H1 (cell line): ENCODE measurements at regions not wholly inside any gene's neighbourhood (a gene's known extent, or its start where the extent isn't known, plus 50 kb on each side); places are given as distances from the start of the nearest gene placed in this dataset.

Experiments used
- CTCF ChIA-PET: fragments of 300-600 bp; sonication (Branson Sonifier 250); formaldehyde crosslinking; loops from one replicate; lab custom pipeline; 2021; ENCODE audit not compliant: partially characterized antibody; lab: Charles Lee
- POLR2A ChIA-PET: fragments of 300-600 bp; sonication (Branson Sonifier 250); formaldehyde crosslinking; loops from one replicate; lab custom pipeline; 2021; ENCODE audit warnings: inconsistent platforms; ENCODE audit not compliant: partially characterized antibody; lab: Charles Lee
- DNase-seq, 2 experiments: peaks; one replicate each; pipeline versions ENCODE4 v3.0.0 to v3.0.0-alpha.2; 2010 to 2022; ENCODE audit warnings: low spot score in 2 of 2, low read depth in 1 of 2, mixed read lengths in 1 of 2
- FAIRE-seq: peaks from 2 replicates; lab custom pipeline; 2011; peaks lifted over from hg19 to GRCh38; lab: Jason Lieb, UNC
- H2AFZ ChIP-seq: 2 replicates; pipeline ENCODE4 v1.8.1; 2012; ENCODE audit warnings: low read length, inconsistent platforms
- H2AK5ac ChIP-seq: 2 replicates; pipeline ENCODE4 v1.6.1; 2013; ENCODE audit warnings: low read depth, low read length
- H2BK120ac ChIP-seq: replicated peaks from 2 replicates; pipeline ENCODE3; 2013; ENCODE audit warnings: low read depth, low read length, inconsistent platforms
- H2BK12ac ChIP-seq: 2 replicates; pipeline ENCODE4 v1.6.1; 2013; ENCODE audit warnings: low read depth, low read length
- H2BK15ac ChIP-seq: 2 replicates; pipeline ENCODE4 v1.6.1; 2013; ENCODE audit warnings: low read length
- H2BK20ac ChIP-seq: 2 replicates; pipeline ENCODE4 v1.6.1; 2013; ENCODE audit warnings: low read length
- H2BK5ac ChIP-seq: 2 replicates; pipeline ENCODE4 v1.6.1; 2013; ENCODE audit warnings: low read depth, low read length
- H3K14ac ChIP-seq: 2 replicates; pipeline ENCODE4 v1.6.1; 2013; ENCODE audit warnings: inconsistent platforms; ENCODE audit not compliant: insufficient read length
- H3K18ac ChIP-seq: 2 replicates; pipeline ENCODE4 v1.6.1; 2013; ENCODE audit warnings: low read length; ENCODE audit errors: extremely low read depth
- H3K23ac ChIP-seq: 2 replicates; pipeline ENCODE4 v1.6.1; 2013; ENCODE audit warnings: inconsistent platforms; ENCODE audit not compliant: insufficient read length
- H3K23me2 ChIP-seq: 2 replicates; pipeline ENCODE4 v1.6.1; 2013; ENCODE audit warnings: low read depth, low read length
- H3K27ac ChIP-seq: 2 replicates; pipeline ENCODE4 v1.6.1; 2011; ENCODE audit warnings: low read depth, low read length, inconsistent platforms
- H3K27me3 ChIP-seq, 4 experiments: replicated peaks in 1 of 4; 1 replicate in 1 of 4; 2 replicates in 3 of 4; pipeline versions ENCODE4 v1.6.1 to v1.8.1; 2011 to 2013; ENCODE audit warnings: low read length in 3 of 4, mild to moderate bottlenecking in 3 of 4, inconsistent platforms in 2 of 4, mixed read lengths in 2 of 4, moderate library complexity in 1 of 4; ENCODE audit not compliant: control insufficient read depth in 3 of 4, insufficient read depth in 3 of 4; ENCODE audit errors: extremely low read depth in 1 of 4
- H3K36me3 ChIP-seq, 4 experiments: 2 replicates each; pipeline versions ENCODE4 v1.6.1 to v1.8.1; 2011 to 2013; ENCODE audit warnings: mild to moderate bottlenecking in 4 of 4, low read length in 3 of 4, moderate library complexity in 2 of 4, control low read depth in 1 of 4, inconsistent platforms in 1 of 4; ENCODE audit not compliant: insufficient read depth in 4 of 4, control insufficient read depth in 2 of 4
- H3K4ac ChIP-seq: replicated peaks from 2 replicates; pipeline ENCODE3; 2013; ENCODE audit warnings: low read length, low read depth, mixed read lengths, inconsistent platforms; ENCODE audit not compliant: insufficient read length
- H3K4me1 ChIP-seq, 4 experiments: replicated peaks in 1 of 4; 1 replicate in 1 of 4; 2 replicates in 3 of 4; pipeline versions ENCODE4 v1.6.1 to v1.8.1; 2011 to 2013; ENCODE audit warnings: low read length in 3 of 4, inconsistent platforms in 2 of 4, mixed read lengths in 1 of 4; ENCODE audit not compliant: insufficient read depth in 4 of 4, control insufficient read depth in 3 of 4
- H3K4me2 ChIP-seq, 2 experiments: 2 replicates each; pipeline versions ENCODE4 v1.6.1 to v1.8.1; 2011 to 2013; ENCODE audit warnings: low read depth in 2 of 2, low read length in 2 of 2, control low read depth in 1 of 2, inconsistent platforms in 1 of 2, mild to moderate bottlenecking in 1 of 2; ENCODE audit not compliant: insufficient read depth in 1 of 2
- H3K4me3 ChIP-seq, 4 experiments: fragments of 200-600, 300-600 bp in 1 of 4; sonication (generic), shearing (Covaris generic), sonication (Bioruptor Twin) in 1 of 4; 2 replicates each; pipeline versions ENCODE4 v1.5.1 to v1.8.1; 2011 to 2016; ENCODE audit warnings: low read length in 4 of 4, low read depth in 3 of 4, control low read depth in 2 of 4, inconsistent platforms in 2 of 4, mild to moderate bottlenecking in 2 of 4, mixed read lengths in 1 of 4, moderate library complexity in 1 of 4; ENCODE audit not compliant: insufficient read depth in 2 of 4; ENCODE audit errors: extremely low read depth in 1 of 4
- H3K56ac ChIP-seq: replicated peaks from 2 replicates; pipeline ENCODE3; 2013; ENCODE audit warnings: low read depth, mild to moderate bottlenecking, mixed read lengths, low read length, inconsistent platforms; ENCODE audit not compliant: insufficient read length
- H3K79me1 ChIP-seq: 2 replicates; pipeline ENCODE4 v1.6.1; 2013; ENCODE audit warnings: low read depth, low read length, control low read depth
- H3K79me2 ChIP-seq, 2 experiments: 2 replicates each; pipeline versions ENCODE4 v1.6.1 to v1.8.1; 2012 to 2013; ENCODE audit warnings: low read length in 2 of 2, mild to moderate bottlenecking in 2 of 2, inconsistent platforms in 1 of 2; ENCODE audit not compliant: insufficient read depth in 2 of 2, control insufficient read depth in 1 of 2
- H3K9ac ChIP-seq, 4 experiments: replicated peaks in 1 of 4; 1 replicate in 1 of 4; 2 replicates in 3 of 4; pipeline versions ENCODE4 v1.6.1 to v1.8.1; 2011 to 2013; ENCODE audit warnings: low read depth in 3 of 4, low read length in 3 of 4, control low read depth in 2 of 4, mild to moderate bottlenecking in 2 of 4, moderate library complexity in 2 of 4, inconsistent platforms in 1 of 4; ENCODE audit errors: extremely low read depth in 1 of 4
- H3K9me3 ChIP-seq, 2 experiments: 2 replicates each; pipeline versions ENCODE4 v1.6.1 to v1.8.1; 2012 to 2013; ENCODE audit warnings: mild to moderate bottlenecking in 2 of 2, moderate library complexity in 2 of 2, control low read depth in 1 of 2, inconsistent platforms in 1 of 2, low read depth in 1 of 2, low read length in 1 of 2, mixed read lengths in 1 of 2; ENCODE audit not compliant: insufficient read depth in 2 of 2
- H4K20me1 ChIP-seq, 2 experiments: replicated peaks in 1 of 2; 2 replicates each; pipeline versions ENCODE3 to v1.8.1; 2011 to 2013; ENCODE audit warnings: inconsistent platforms in 2 of 2, low read length in 2 of 2, mild to moderate bottlenecking in 1 of 2; ENCODE audit not compliant: insufficient read depth in 2 of 2, control insufficient read depth in 1 of 2
- H4K5ac ChIP-seq: 2 replicates; pipeline ENCODE4 v1.6.1; 2013; ENCODE audit warnings: low read length, low read depth, mixed read lengths, inconsistent platforms; ENCODE audit not compliant: insufficient read length
- H4K8ac ChIP-seq: 2 replicates; pipeline ENCODE4 v1.8.0; 2013; ENCODE audit warnings: mild to moderate bottlenecking, moderate library complexity, low read length, inconsistent platforms; ENCODE audit not compliant: insufficient read depth; ENCODE audit errors: extremely low read depth
- H4K91ac ChIP-seq: replicated peaks from 2 replicates; pipeline ENCODE3; 2013; ENCODE audit warnings: low read length, mixed read lengths, inconsistent platforms; ENCODE audit not compliant: insufficient read length
- ATF2 ChIP-seq: IDR thresholded peaks from 2 replicates; pipeline ENCODE4 v1.6.1; 2012; ENCODE audit warnings: low read length, inconsistent platforms
- CREB1 ChIP-seq: IDR thresholded peaks from 2 replicates; pipeline ENCODE4 v1.6.1; 2012; ENCODE audit warnings: inconsistent platforms
- EP300 ChIP-seq, 2 experiments: IDR thresholded peaks; 1 replicate in 1 of 2; 2 replicates in 1 of 2; pipeline ENCODE4 v1.6.1; 2011 to 2012; ENCODE audit warnings: low read depth in 2 of 2, low read length in 2 of 2, mild to moderate bottlenecking in 2 of 2, borderline replicate concordance in 1 of 2, inconsistent platforms in 1 of 2, moderate library complexity in 1 of 2
- KDM5A ChIP-seq: fragments of 200-600 bp; IDR thresholded peaks from 2 replicates; pipeline ENCODE4 v1.7.1; 2012; ENCODE audit warnings: mild to moderate bottlenecking, low read length, inconsistent platforms, mixed read lengths
- SUZ12 ChIP-seq: fragments of 200-600 bp; sonication (generic); IDR thresholded peaks from 2 replicates; pipeline ENCODE4 v1.6.1; 2012; ENCODE audit warnings: mild to moderate bottlenecking, inconsistent platforms, low read length, moderate library complexity, mixed read lengths
- TCF12 ChIP-seq: IDR thresholded peaks from 2 replicates; pipeline ENCODE4 v1.6.1; 2011; ENCODE audit warnings: low read depth, mild to moderate bottlenecking, low read length
- USF2 ChIP-seq: IDR thresholded peaks from 2 replicates; pipeline ENCODE4 v1.6.1; 2011; ENCODE audit warnings: low read length, improper control_type of control experiment
- WGBS, 2 experiments: shearing (Covaris generic) in 1 of 2; methylation state at CpG; one replicate each; pipeline versions ENCODE4 v1.1.6 to v1.1.7; 2013 to 2015; ENCODE audit warnings: low lambda C conversion rate in 2 of 2, mixed read lengths in 2 of 2, inconsistent platforms in 1 of 2, low coverage in 1 of 2, missing lambda C conversion rate in 1 of 2; ENCODE audit not compliant: insufficient replicate concordance in 2 of 2, insufficient coverage in 1 of 2, insufficient read length in 1 of 2; ENCODE audit errors: extremely low coverage in 1 of 2, missing lambda C conversion rate in 1 of 2; 5-methylcytosine and 5-hydroxymethylcytosine counted together

- POLR2A ChIA-PET, result no interaction called here
- Histone ChIP-seq H2BK20ac (no peak overlapping the region), H3K4ac (no peak overlapping the region), H2BK5ac (no peak overlapping the region), H2AK5ac (no peak overlapping the region), H3K23me2 (no peaks in the 10 kb centered on the region), H3K79me1 (no peaks in the 10 kb centered on the region), H4K91ac (no peak overlapping the region), H2BK12ac (no peak overlapping the region), H3K36me3 (no peaks in the 10 kb centered on the region), H3K4me3 (no peak overlapping the region), H3K14ac (no peak overlapping the region), H4K5ac (no peak overlapping the region), H4K20me1 (no peaks in the 10 kb centered on the region), H3K9me3 (no peaks in the 10 kb centered on the region), H2BK15ac (no peak overlapping the region), H3K18ac (no peak overlapping the region), H3K9ac (no peak overlapping the region), H2BK120ac (no peak overlapping the region), H3K79me2 (no peaks in the 10 kb centered on the region), H3K4me1 (no peaks in the 10 kb centered on the region), H3K27me3 (no peaks in the 10 kb centered on the region), H3K23ac (no peak overlapping the region), H4K8ac (no peak overlapping the region), H3K27ac (no peak overlapping the region), H3K4me2 (no peak overlapping the region), H3K56ac (no peak overlapping the region), H2AFZ (no peak overlapping the region)
- WGBS, 2 experiments, result 92% methylated on average over 2 of the region's 2 CpGs; no CpG with 5 or more reads in 1 of the 2 experiments
- no peak for DNase-seq
- no peak for FAIRE-seq
- TF ChIP-seq TCF12 (no peak), SUZ12 (no peak), EP300 (IDR thresholded peaks at IDR 0.05; ENCODE audit: borderline replicate concordance in 1 of 2, low read depth in 2 of 2, low read length in 2 of 2) (no peak), KDM5A (no peak), USF2 (no peak), CREB1 (no peak), ATF2 (no peak)
- CTCF ChIA-PET, result interaction anchor here (1.6 kb wide), 1 partner anchor 36 kb away, joined by 3 read pairs; no protein-coding TSS in a partner anchor
Measured at GRCh38 chr16:63497408-63497807, 1461.2 kb upstream of the CDH8 start.
